Vagina (tissue), 2 donors: ENCODE measurements at regions not wholly inside any gene's neighbourhood (a gene's known extent, or its start where the extent isn't known, plus 50 kb on each side); places are given as distances from the start of the nearest gene placed in this dataset.

Experiments
- DNase-seq, 2 donors: peaks; one replicate each; pipeline ENCODE4 v3.0.0-alpha.2; 2017; ENCODE audit errors: extremely low spot score in 2 of 2
- H3K27ac ChIP-seq: fragments of 200-600 bp; sonication (generic); one replicate; pipeline ENCODE4 v1.5.1; 2019
- H3K27me3 ChIP-seq: fragments of 200-600 bp; sonication (generic); one replicate; pipeline ENCODE4 v1.5.1; 2019
- H3K36me3 ChIP-seq, 2 donors: fragments of 200-600 bp; sonication (generic); one replicate each; pipeline ENCODE4 v1.5.1; 2017 to 2019
- H3K4me1 ChIP-seq: fragments of 200-600 bp; sonication (generic); one replicate; pipeline ENCODE4 v1.5.1; 2019
- H3K4me3 ChIP-seq, 2 donors: fragments of 200-600 bp; sonication (generic); 1 replicate in 1 of 2; 2 replicates in 1 of 2; pipeline ENCODE4 v1.5.1; 2016 to 2019
- H3K9me3 ChIP-seq: fragments of 200-600 bp; sonication (generic); one replicate; pipeline ENCODE4 v1.5.1; 2019
- POLR2A ChIP-seq, 2 donors: fragments of 450-650 bp; IDR thresholded peaks; one replicate each; pipeline ENCODE4 v1.6.1; 2017; ENCODE audit warnings: antibody characterized with exemption in 2 of 2, mild to moderate bottlenecking in 2 of 2, moderate library complexity in 2 of 2
- POLR2AphosphoS5 ChIP-seq, 2 donors: sonication (generic); formaldehyde crosslinking; IDR thresholded peaks; one replicate each; pipeline ENCODE4 v1.9.0; 2017; ENCODE audit warnings: antibody characterized with exemption in 2 of 2, mild to moderate bottlenecking in 2 of 2, low read depth in 1 of 2; ENCODE audit not compliant: insufficient read depth in 1 of 2
- intact Hi-C: fragments of 100-400 bp; cut with DNase I; formaldehyde crosslinking; loops from one replicate; pipeline ENCODE4 v1.15.1; 2023
- TF ChIP-seq, protein P1 (sequence below), 3 experiments: fragments of 450-650 bp in 2 of 3; fragments of 200-600 bp in 1 of 3; sonication (generic) in 1 of 3; IDR thresholded peaks; one replicate each; pipeline ENCODE4 v1.5.1; 2017 to 2019; ENCODE audit warnings: antibody characterized with exemption in 3 of 3, mild to moderate bottlenecking in 2 of 3, moderate library complexity in 2 of 3

DNA sequence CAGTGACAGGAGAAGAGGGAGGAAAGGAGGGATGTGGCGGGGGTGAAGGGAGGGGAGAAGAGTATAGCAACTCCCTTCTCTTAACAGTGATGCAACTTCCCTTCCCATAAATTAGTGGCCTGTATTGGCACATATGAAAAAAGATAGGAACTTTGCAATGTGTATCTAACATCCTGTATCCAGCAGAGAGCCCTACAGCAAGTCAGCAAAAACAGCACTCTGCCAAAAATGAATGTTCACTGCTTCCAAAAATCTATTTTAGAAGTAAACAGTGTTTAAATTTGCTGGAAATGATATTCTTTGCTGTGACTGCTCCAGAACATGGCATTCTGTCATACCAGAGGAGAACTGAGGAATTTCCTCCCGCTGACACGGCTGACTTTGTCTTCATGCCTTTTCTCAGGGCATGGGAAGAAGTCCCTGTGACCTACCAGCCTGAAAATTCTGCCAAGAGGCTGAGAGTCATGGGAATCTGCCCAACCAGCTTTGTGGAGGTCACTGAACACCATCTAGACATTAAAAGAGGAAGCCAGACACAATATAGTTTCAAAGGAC, 343.4 kb upstream of the RASGEF1B start:
- intact Hi-C loops: no loop called here
- no peak for DNase-seq
- Histone ChIP-seq H3K36me3 (no peaks in the 10 kb centered on the region), H3K27ac (no peak overlapping the region), H3K9me3 (no peaks in the 10 kb centered on the region), H3K4me1 (peaks cover 10% of the 10 kb centered on the region), H3K27me3 (no peaks in the 10 kb centered on the region), H3K4me3 (no peak overlapping the region)
- TF ChIP-seq, protein P1, sequence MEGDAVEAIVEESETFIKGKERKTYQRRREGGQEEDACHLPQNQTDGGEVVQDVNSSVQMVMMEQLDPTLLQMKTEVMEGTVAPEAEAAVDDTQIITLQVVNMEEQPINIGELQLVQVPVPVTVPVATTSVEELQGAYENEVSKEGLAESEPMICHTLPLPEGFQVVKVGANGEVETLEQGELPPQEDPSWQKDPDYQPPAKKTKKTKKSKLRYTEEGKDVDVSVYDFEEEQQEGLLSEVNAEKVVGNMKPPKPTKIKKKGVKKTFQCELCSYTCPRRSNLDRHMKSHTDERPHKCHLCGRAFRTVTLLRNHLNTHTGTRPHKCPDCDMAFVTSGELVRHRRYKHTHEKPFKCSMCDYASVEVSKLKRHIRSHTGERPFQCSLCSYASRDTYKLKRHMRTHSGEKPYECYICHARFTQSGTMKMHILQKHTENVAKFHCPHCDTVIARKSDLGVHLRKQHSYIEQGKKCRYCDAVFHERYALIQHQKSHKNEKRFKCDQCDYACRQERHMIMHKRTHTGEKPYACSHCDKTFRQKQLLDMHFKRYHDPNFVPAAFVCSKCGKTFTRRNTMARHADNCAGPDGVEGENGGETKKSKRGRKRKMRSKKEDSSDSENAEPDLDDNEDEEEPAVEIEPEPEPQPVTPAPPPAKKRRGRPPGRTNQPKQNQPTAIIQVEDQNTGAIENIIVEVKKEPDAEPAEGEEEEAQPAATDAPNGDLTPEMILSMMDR (IDR thresholded peaks at IDR 0.05): no peak
- TF ChIP-seq POLR2AphosphoS5 (IDR thresholded peaks at IDR 0.05; ENCODE audit: insufficient read depth in 1 of 2, low read depth in 1 of 2) (no peak), POLR2A (IDR thresholded peaks at IDR 0.05) (no peak)

- TF ChIP-seq, protein P1 (IDR thresholded peaks at IDR 0.05): no peak
- TF ChIP-seq POLR2AphosphoS5 (IDR thresholded peaks at IDR 0.05; ENCODE audit: insufficient read depth in 1 of 2, low read depth in 1 of 2): no peak
- no peak for TF ChIP-seq POLR2A (IDR thresholded peaks at IDR 0.05)
- Histone ChIP-seq H3K9me3 (no peaks in the 10 kb centered on the region), H3K27ac (no peak overlapping the region), H3K36me3 (no peaks in the 10 kb centered on the region), H3K4me3 (no peak overlapping the region), H3K27me3 (no peaks in the 10 kb centered on the region), H3K4me1 (peaks cover 10% of the 10 kb centered on the region)
- intact Hi-C loops: no loop called here
- DNase-seq: no peak
Observed at GRCh38 chr4:81811562-81812293, 340.0 kb upstream of the RASGEF1B start.

GRCh38 chr4:81808011-81808672, 336.4 kb upstream of the RASGEF1B start:
- no peaks in the 10 kb centered on the region for H3K9me3 ChIP-seq
- H3K27me3 ChIP-seq: no peaks in the 10 kb centered on the region
- H3K4me3 ChIP-seq: no peak overlapping the region
- intact Hi-C loops: no loop called here
- TF ChIP-seq, protein P1 (IDR thresholded peaks at IDR 0.05): no peak
- TF ChIP-seq POLR2A (IDR thresholded peaks at IDR 0.05) (no peak), POLR2AphosphoS5 (IDR thresholded peaks at IDR 0.05; ENCODE audit: insufficient read depth in 1 of 2, low read depth in 1 of 2) (no peak)
- no peak overlapping the region for H3K27ac ChIP-seq
- H3K36me3 ChIP-seq: no peaks in the 10 kb centered on the region
- H3K4me1 ChIP-seq: no peaks in the 10 kb centered on the region
- no peak for DNase-seq

DNA sequence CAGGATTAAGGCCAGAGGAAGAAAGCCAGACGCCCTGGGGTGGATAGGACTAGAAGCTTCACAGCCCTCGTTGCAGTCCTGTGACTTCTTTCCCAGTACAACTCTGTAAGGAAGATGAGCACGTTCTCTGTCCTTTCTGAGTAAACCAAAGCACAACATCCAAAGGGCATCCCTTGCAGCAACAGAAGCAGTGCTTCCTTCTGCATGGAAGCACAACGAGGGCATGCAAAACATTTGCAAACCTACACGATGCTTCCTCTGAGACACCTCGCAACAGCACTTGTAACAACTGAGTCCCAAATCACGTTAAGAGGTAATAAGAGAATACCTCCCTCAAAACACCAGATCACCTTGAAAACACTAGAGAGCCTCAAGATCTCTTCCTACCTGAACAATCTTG, 335.7 kb upstream of the RASGEF1B start:
- H3K9me3 ChIP-seq: no peaks in the 10 kb centered on the region
- no peaks in the 10 kb centered on the region for H3K27me3 ChIP-seq
- H3K36me3 ChIP-seq: no peaks in the 10 kb centered on the region
- H3K4me1 ChIP-seq: no peaks in the 10 kb centered on the region
- intact Hi-C loops: no loop called here
- no peak overlapping the region for H3K27ac ChIP-seq
- no peak overlapping the region for H3K4me3 ChIP-seq
- no peak for DNase-seq
- TF ChIP-seq POLR2A (IDR thresholded peaks at IDR 0.05) (no peak), POLR2AphosphoS5 (IDR thresholded peaks at IDR 0.05; ENCODE audit: insufficient read depth in 1 of 2, low read depth in 1 of 2) (no peak)
- TF ChIP-seq, protein P1 (IDR thresholded peaks at IDR 0.05): no peak

GRCh38 chr4:81806485-81806884, 334.8 kb upstream of the RASGEF1B start:
- Histone ChIP-seq H3K4me3 (no peak overlapping the region), H3K27ac (no peak overlapping the region), H3K4me1 (no peaks in the 10 kb centered on the region), H3K27me3 (no peaks in the 10 kb centered on the region), H3K36me3 (no peaks in the 10 kb centered on the region), H3K9me3 (no peaks in the 10 kb centered on the region)
- DNase-seq: no peak
- intact Hi-C loops: no loop called here
- TF ChIP-seq, protein P1 (IDR thresholded peaks at IDR 0.05): no peak
- TF ChIP-seq POLR2AphosphoS5 (IDR thresholded peaks at IDR 0.05; ENCODE audit: insufficient read depth in 1 of 2, low read depth in 1 of 2): no peak
- TF ChIP-seq POLR2A (IDR thresholded peaks at IDR 0.05): no peak
